Stimulated activated CD4-positive, alpha-beta T cell treated with anti-CD3 and anti-CD28 coated beads, Interleukin-4, amount 100 ng/mL, for 4 hours (primary cell): ENCODE measurements at regions not wholly inside any gene's neighbourhood (a gene's known extent, or its start where the extent isn't known, plus 50 kb on each side); places are given as distances from the start of the nearest gene placed in this dataset.
A peak's percentile ranks its signal among the peaks of the same experiment; 100 is the strongest.
"Not testable (repeated sequence)": the region's sequence is repeated elsewhere in the genome, so short reads cannot be mapped to it uniquely, and the experiment has no call there.

ENCODE experiments used
- DNase-seq, 2 experiments: peaks; one replicate each; pipeline ENCODE4 v3.0.0-alpha.2; 2020

DNA sequence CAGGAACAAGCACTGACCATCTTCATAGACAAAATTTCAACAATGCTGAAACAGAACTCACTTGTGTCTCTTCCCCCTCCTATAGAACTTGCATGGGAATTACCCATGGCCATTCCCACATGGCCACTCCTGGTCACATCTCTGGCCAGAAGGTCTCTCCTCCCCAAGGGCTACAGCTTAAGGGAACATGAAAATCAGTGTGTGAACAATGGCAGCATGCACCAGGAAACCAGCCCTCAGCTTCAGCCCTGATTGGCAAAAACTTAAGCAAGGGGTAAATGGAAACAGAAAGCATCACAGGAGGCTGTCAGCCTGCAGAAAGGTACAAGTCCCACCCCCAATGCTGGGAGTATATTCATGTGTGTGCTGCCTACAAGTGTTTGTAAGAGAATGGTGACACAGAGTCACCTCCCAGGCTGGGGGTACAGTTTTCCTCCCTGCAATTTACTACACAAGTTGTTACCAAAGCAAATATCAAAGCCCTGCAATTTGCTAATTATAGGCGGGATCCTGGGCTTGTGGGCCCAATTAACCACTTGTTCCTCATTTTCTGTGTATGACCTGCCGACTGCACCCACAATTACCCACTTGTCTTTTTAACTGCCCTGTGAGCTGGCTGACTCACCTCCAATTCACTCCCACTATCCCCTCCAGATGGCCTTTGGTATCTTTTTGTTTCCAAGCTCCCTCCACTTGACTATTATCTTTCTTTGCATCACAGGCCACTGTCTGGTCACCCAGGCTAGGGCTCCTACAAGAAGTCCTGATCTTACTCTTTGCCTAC is 84.4 kb upstream of the HES1 start:
- no peak for DNase-seq

GRCh38 chr3:194053136-194053535 is 82.8 kb upstream of the HES1 start:
- DNase-seq: no peak

DNA sequence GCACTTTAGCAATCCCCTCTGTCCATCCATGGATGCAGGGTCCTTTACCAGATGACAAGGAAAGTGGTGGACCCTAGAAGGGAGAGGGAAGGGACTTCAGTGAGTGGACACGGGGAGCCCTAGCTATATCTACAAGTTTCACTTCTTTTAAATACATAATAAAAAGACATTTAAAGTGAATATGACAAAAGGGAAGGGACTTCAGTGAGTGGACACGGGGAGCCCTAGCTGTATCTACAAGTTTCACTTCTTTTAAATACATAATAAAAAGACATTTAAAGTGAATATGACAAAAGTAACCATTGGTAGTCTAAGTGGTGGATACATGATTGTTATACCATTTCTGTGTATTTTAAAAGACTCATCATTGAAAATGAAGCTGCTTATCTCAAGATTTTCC is 81.9 kb upstream of the HES1 start:
- no peak for DNase-seq

DNA sequence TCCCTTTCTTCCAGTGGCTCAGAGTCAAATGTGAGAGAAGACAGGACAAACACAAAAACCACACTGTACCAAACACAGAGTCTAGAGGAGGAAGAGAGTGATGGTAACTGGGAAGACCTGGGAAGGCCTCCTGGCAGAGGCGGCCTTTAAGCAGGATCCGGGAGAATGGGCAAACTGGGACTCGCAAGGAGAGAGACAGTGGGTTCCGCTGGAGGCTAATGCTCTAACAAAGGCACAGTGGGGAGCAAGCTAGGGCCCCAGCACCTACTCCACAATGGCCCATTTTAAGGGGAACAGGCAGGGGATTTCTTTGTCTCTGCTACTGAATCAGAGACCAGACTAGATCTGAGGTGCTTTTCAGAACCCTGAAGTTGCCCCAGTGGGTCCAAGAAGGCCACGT is 81.4 kb upstream of the HES1 start:
- DNase-seq: no peak

DNA sequence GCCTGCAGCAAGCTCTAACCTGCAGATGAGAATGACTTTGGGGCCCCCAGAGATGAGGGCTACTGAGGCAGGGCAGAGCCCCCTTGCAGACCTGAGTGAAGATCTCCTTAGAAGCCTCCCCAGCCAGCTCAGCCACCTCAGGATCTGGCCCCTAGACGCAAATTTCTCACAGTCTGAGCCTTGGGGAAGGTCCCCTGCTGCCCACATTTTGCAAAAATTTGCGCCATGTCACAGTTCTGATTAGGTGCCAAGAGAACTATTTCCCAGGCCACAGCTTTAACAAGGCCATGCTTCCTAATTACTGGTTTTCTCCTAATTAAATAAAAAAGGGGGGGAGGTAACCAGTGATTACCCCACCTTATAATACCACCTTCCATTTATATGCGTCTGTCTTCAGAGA is 81.0 kb upstream of the HES1 start:
- DNase-seq: no peak

GRCh38 chr3:194056323-194056722 is 79.6 kb upstream of the HES1 start:
- peak in 1 of 2 experiments; percentile 31 for DNase-seq

DNA sequence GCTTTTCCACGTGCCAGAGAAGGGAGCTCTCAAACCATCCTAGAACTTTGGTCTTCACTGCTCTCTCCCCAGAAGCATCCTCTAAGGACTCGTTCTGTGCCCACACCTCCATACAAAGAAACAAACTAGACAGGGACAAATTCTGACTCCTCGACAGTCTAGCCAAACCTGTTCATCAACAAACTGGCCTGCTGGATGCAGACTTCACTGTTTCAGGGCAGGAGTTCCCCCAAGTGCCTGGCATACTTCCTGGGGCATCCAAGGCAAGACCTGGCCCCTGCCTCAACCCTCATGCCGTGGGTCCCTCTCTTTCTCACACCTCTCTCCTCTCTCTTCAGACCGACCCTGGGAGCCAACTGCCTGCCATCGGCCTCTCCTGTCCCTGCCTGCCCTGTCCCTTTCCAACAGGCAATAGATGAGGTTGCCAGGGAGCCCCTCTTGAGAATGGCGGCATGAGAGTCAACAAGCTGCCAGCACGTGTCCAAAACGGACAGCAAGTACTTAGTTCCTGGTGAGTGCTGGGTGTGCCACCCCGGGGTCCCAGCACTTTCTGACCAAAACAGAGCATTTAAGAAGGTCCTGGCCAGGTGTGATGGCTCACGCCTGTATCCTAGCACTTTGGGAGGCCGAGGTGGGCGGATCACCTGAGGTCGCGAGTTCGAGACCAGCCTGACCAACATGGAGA is 79.1 kb upstream of the HES1 start:
- DNase-seq: no peak

DNA sequence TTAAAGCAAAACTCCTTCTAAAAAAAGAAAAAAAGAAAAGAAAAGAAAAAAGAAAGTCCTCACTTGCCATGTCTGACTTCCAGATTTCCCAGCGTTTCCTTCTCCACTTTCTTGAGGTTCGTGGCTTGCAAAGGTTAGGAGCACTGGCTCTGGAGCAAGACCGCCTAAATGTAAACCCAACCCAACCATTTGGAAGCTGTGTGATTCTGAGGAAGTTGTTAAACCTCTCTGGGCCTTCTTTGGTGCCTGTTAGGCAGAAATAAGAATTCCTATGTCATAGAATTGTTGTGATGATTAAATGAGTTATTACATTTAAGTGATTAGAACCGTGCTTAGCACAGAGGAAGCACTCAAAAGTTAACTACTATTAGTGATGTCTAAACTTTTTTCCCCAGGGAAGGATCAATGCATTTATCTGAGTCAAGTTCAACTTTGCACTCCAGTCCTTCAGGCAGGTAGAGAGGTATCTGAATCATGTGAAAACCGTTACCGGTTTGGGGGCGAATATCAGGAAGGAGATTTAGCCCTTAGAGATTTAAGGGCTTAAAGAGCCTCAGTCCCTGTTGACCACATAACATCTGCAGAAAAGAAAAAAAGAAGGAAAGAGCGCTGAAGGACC is 78.3 kb upstream of the HES1 start:
- DNase-seq: no peak

- peak; percentile 24 to 25 for DNase-seq
Observed at GRCh38 chr3:194058189-194058571, 77.8 kb upstream of the HES1 start.

DNA sequence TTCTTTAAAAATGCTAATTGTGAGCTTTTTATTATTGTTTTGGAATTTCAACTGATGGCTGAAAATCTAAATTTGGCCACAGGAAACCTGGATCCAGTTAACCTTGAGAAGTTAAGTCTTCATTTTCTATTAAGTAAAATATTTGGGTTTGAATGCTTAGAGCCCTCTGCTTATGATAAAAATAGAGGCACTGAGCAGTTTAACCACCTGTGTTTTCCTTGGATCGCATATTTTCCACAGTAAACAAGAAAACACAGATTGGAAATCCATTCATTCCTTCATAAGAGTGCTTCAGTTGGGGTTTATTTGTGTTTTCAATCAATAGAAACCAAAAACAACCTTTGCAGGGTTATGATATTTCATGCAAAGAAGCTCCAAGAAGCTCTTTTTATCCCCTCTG is 77.2 kb upstream of the HES1 start:
- no peak for DNase-seq

DNA sequence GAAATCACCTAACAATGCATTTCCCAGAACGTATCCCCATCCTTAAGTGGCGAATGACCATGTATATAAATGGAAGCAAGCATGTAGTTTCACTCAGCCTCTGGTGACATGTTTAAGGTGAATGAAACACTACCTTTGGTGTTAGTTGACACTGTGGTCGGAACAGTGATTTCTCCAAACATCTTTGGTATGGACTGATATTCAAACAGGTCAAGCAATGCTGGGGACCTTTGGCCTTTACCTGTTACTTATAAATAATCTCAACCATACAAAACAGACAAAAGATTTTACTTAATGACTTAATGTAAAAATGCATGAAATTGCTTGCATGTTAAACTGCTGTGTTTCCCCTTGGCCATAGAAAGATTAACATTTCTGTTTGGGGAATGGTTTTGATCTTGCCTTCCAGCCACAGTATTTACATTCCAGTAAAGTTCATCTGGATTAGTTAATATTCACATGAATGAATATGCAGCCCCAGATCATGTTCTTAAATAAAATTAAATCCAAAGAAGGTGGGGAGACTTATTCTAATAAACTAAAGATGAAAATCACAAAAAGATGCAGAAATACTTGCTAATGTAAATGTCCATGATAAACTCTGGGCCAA is 74.4 kb upstream of the HES1 start:
- DNase-seq: no peak

DNA sequence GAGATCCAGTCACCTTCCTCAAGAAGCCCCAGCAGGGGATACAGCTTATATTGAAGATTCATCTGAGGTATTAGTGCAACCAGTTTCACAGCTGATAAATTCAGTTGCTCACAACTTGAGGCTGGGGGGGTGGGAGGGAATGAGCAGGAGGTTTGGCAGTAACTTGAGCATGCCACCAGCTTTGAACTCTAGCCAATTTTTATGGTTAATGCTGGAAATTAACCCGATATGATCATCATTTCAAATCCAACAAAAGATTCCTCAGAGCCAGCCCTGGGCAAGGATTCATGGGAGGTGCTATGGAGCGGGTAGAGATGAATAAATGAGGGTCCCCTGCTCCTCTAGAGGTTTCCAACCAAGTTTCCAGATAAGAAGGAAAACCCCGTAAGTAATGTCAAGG is 73.1 kb upstream of the HES1 start:
- no peak for DNase-seq

GRCh38 chr3:194064380-194065332 is 71.3 kb upstream of the HES1 start:
- no peak for DNase-seq

GRCh38 chr3:194067327-194067726 is 68.6 kb upstream of the HES1 start:
- DNase-seq: not testable (repeated sequence)

DNA sequence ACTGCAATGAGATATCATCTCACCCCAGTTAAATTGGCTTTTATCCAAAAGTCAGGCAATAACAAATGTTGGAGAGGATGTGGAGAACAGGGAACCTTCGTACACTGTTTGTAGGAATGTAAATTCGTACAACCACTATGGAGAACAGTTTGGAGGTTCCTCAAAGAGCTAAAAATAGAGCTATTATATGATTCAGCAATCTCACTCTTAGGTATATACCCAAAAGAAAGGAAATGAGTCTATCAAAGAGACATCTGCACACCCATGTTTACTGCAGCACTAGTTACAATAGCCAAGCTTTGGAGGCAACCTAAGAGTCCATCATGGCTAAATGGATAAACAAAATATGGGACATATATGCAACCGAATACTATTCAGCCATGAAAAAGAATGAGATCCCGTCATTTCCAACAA is 68.0 kb upstream of the HES1 start:
- no peak for DNase-seq

- DNase-seq: no peak
Observed at GRCh38 chr3:194069421-194070219, 66.3 kb upstream of the HES1 start.

DNA sequence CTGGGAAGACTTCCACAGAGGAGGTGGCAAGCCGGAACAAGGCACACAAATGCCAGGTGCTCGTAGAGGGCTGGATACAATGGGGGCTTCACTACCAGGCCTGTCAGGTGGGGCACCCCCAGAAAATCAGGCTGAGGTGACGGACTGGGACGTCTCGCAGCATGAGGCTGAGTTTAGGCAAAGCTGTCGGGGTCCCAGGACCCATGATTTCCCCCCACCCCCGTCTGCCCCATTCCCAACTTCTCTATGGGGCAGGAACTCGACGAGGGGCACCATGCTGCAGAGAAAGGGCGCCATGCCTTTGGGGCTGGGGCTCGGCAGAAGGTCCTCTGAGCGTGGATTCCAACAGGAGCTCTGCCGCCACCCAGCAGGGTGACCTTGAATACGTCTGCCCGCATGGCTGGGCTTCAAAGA is 65.7 kb upstream of the HES1 start:
- no peak for DNase-seq

GRCh38 chr3:194070634-194071409 is 65.1 kb upstream of the HES1 start:
- peak; percentile 62 to 66 for DNase-seq

DNA sequence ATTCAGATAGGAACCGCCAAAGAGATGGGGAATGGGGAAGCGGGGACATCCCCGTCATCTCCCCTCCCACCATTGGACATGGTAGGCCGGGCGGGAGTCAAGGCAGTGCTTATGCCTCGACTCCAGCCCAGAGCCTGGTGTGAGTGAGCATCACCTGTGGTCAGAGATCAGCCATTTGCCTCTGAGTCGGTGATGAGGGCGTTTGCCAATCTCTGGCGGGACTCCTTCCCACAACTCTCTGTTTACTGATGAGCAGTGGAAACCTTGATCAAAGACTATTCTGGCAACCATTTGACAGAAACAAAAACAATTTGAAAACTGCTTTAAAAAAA is 63.9 kb upstream of the HES1 start:
- no peak for DNase-seq

DNA sequence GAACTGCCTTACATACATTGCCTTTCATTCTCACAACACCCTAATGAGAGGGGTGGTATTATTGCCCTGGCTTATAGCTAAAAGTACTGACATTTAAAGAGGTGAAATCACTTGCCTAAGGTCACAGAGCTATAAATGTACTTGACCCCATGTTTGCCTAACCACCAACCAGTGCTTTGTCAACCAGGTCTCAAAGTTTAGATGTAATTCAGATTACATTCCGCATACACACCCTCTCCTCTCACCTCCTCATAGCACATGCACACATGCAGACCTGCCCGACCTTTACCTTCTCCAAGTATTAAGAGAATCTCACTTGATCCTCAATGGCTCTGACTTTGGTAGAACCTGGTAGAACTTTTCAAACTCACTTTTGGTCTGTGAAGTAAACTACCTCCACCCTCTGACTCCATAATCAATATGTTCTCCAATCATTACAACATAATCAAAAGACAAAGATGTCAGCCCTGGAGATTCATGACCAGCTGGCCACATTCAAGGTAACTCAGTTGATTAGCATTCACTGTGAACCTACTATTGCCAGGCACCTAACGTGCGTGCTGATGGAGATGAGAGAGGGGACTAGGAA is 63.2 kb upstream of the HES1 start:
- no peak for DNase-seq

GRCh38 chr3:194073926-194074325 is 62.0 kb upstream of the HES1 start:
- no peak for DNase-seq
